ENCODE measurements at regions not wholly inside any gene's neighbourhood (a gene's known extent, or its start where the extent isn't known, plus 50 kb on each side); places are given as distances from the start of the nearest gene placed in this dataset.

DNA sequence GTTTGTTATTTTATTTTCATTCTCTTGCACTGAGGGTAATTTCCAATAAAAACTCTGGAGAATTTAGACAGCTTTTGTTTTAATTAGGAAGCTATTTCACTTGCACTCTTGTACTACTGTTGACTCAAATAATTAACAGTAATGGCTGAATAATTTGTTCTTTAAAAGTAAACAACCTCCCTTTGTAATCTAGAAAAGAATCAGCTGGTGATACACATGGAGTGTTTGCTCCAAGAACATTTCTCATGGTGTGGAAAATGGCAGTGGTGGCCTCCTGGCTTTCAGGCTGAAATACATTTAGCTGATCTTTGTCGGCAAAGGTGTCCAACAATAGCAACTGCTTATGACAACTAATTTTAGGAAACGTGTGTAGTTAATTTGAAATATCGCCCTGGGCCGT is 129.4 kb downstream of the C9orf152 start:
- no peak overlapping the region for H3K4me3 Mint-ChIP-seq
- no peaks in the 10 kb centered on the region for H3K27me3 Mint-ChIP-seq
- WGBS (ENCODE audit: insufficient coverage): 100% methylated on average over 1 of the region's 4 CpGs
- H3K4me1 ChIP-seq (ENCODE audit: control insufficient read depth in 2 of 2, insufficient read depth in 2 of 2, low read length in 2 of 2): peaks cover 70 to 71% of the 10 kb centered on the region in 2 donors
- POLR2A ChIA-PET: no interaction called here
- H4K20me1 ChIP-seq (ENCODE audit: control insufficient read depth, insufficient read depth, low read length, poor library complexity, severe bottlenecking): peaks cover 57% of the 10 kb centered on the region
- H3K4me3 ChIP-seq (ENCODE audit: control extremely low read depth in 1 of 5, extremely low read depth in 1 of 5, insufficient read depth in 1 of 5, low read depth in 2 of 5, low read length in 4 of 5): no peak overlapping the region
- peak overlapping the region in 1 of 2 donors; percentile 65 for H3K27ac ChIP-seq (ENCODE audit: low read length in 2 of 2)
- H3K4me2 ChIP-seq (replicated peaks; ENCODE audit: low read depth, low read length, poor library complexity, severe bottlenecking): no peak overlapping the region
- no peaks in the 10 kb centered on the region for H3K9me3 Mint-ChIP-seq (ENCODE audit: insufficient read depth)
- H2AFZ ChIP-seq (ENCODE audit: insufficient read depth, low read depth, low read length, poor library complexity, severe bottlenecking): no peak overlapping the region
- H3K36me3 ChIP-seq (replicated peaks in 1 of 2; ENCODE audit: control extremely low read depth in 1 of 2, control insufficient read depth in 1 of 2, extremely low read depth in 1 of 2, insufficient read depth in 2 of 2, low read length in 1 of 2): peaks cover 0 to 11% of the 10 kb centered on the region in 2 experiments
- TF ChIP-seq, protein P1, sequence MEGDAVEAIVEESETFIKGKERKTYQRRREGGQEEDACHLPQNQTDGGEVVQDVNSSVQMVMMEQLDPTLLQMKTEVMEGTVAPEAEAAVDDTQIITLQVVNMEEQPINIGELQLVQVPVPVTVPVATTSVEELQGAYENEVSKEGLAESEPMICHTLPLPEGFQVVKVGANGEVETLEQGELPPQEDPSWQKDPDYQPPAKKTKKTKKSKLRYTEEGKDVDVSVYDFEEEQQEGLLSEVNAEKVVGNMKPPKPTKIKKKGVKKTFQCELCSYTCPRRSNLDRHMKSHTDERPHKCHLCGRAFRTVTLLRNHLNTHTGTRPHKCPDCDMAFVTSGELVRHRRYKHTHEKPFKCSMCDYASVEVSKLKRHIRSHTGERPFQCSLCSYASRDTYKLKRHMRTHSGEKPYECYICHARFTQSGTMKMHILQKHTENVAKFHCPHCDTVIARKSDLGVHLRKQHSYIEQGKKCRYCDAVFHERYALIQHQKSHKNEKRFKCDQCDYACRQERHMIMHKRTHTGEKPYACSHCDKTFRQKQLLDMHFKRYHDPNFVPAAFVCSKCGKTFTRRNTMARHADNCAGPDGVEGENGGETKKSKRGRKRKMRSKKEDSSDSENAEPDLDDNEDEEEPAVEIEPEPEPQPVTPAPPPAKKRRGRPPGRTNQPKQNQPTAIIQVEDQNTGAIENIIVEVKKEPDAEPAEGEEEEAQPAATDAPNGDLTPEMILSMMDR (IDR thresholded peaks at IDR 0.05): no peak
- no peak for TF ChIP-seq EZH2 (IDR thresholded peaks at IDR 0.05; ENCODE audit: borderline replicate concordance, insufficient read depth, low read depth, low read length, poor library complexity, severe bottlenecking)
- H3K27me3 ChIP-seq (replicated peaks in 1 of 4; ENCODE audit: control extremely low read depth in 1 of 4, control insufficient read depth in 3 of 4, insufficient read depth in 4 of 4, low read length in 3 of 4): no peaks in the 10 kb centered on the region
- H3K27ac Mint-ChIP-seq: no peak overlapping the region
- intact Hi-C loops (cut with micrococcal nuclease): loop anchor here (2.0 to 10.0 kb wide), 2 partner anchors 14 to 46 kb away; no protein-coding TSS in a partner anchor
- no peaks in the 10 kb centered on the region for H3K9me3 ChIP-seq (ENCODE audit: control extremely low read depth in 1 of 3, control insufficient read depth in 2 of 3, insufficient read depth in 1 of 3, low read length in 2 of 3)
- DNase-seq (no peak), ATAC-seq (ENCODE audit: low read depth) (no peak)
- no peak overlapping the region for H3K9ac ChIP-seq (ENCODE audit: low read length)
- CTCF ChIA-PET: interaction anchor here (1.4 kb wide), 1 partner anchor 10 kb away, joined by 4 read pairs; no protein-coding TSS in a partner anchor
- peaks cover 82% of the 10 kb centered on the region for H3K4me1 Mint-ChIP-seq
- H3K79me2 ChIP-seq (ENCODE audit: control insufficient read depth, insufficient read depth, low read length): peaks cover 100% of the 10 kb centered on the region

DNA sequence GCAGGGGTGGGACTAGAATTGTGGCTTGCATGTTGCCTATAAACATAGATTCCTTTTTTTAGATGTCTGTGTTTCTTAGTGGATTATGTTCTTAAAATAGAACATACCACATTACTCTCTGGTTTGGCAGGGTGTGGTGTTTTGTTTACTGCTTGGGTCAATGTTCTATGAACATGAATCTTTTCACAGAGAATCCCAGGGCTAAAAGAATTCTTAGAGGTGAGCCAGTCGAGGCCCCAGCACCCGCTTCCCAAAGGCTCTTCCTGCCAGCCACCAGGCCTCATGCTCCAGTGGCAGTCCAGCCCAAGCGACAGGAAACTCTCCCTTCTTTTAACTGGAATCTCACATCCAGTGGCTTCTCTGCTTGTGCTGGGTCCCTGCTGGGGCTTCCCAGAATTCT is 126.6 kb downstream of the C9orf152 start:
- Mint-ChIP-seq H3K9me3 (ENCODE audit: insufficient read depth) (no peaks in the 10 kb centered on the region), H3K27ac (peak overlapping the region; percentile 58), H3K27me3 (no peaks in the 10 kb centered on the region), H3K4me1 (peaks cover 77% of the 10 kb centered on the region), H3K4me3 (peak overlapping the region; percentile 52)
- intact Hi-C loops (cut with micrococcal nuclease): no loop called here
- no peaks in the 10 kb centered on the region for H3K27me3 ChIP-seq (replicated peaks in 1 of 4; ENCODE audit: control extremely low read depth in 1 of 4, control insufficient read depth in 3 of 4, insufficient read depth in 4 of 4, low read length in 3 of 4)
- H3K9me3 ChIP-seq (ENCODE audit: control extremely low read depth in 1 of 3, control insufficient read depth in 2 of 3, insufficient read depth in 1 of 3, low read length in 2 of 3): no peaks in the 10 kb centered on the region
- no peak overlapping the region for H2AFZ ChIP-seq (ENCODE audit: insufficient read depth, low read depth, low read length, poor library complexity, severe bottlenecking)
- TF ChIP-seq, protein P1 (IDR thresholded peaks at IDR 0.05): no peak
- no peak for TF ChIP-seq EZH2 (IDR thresholded peaks at IDR 0.05; ENCODE audit: borderline replicate concordance, insufficient read depth, low read depth, low read length, poor library complexity, severe bottlenecking)
- H3K4me1 ChIP-seq (ENCODE audit: control insufficient read depth in 2 of 2, insufficient read depth in 2 of 2, low read length in 2 of 2): peaks cover 83 to 86% of the 10 kb centered on the region in 2 donors
- H4K20me1 ChIP-seq (ENCODE audit: control insufficient read depth, insufficient read depth, low read length, poor library complexity, severe bottlenecking): peaks cover 67% of the 10 kb centered on the region
- peaks cover 100% of the 10 kb centered on the region for H3K79me2 ChIP-seq (ENCODE audit: control insufficient read depth, insufficient read depth, low read length)
- H3K4me3 ChIP-seq (ENCODE audit: control extremely low read depth in 1 of 5, extremely low read depth in 1 of 5, insufficient read depth in 1 of 5, low read depth in 2 of 5, low read length in 4 of 5): peak overlapping the region in 2 of 5 experiments; percentile 15
- CTCF ChIA-PET: no interaction called here
- DNase-seq (no peak), ATAC-seq (ENCODE audit: low read depth) (no peak)
- peak overlapping the region; percentile 43 for H3K9ac ChIP-seq (ENCODE audit: low read length)
- peaks cover 0 to 9% of the 10 kb centered on the region in 2 experiments for H3K36me3 ChIP-seq (replicated peaks in 1 of 2; ENCODE audit: control extremely low read depth in 1 of 2, control insufficient read depth in 1 of 2, extremely low read depth in 1 of 2, insufficient read depth in 2 of 2, low read length in 1 of 2)
- 85% methylated on average over 3 of the region's 3 CpGs for WGBS (ENCODE audit: insufficient coverage)
- H3K27ac ChIP-seq (ENCODE audit: low read length in 2 of 2): peak overlapping the region; percentile 66 to 69
- peak overlapping the region; percentile 61 for H3K4me2 ChIP-seq (replicated peaks; ENCODE audit: low read depth, low read length, poor library complexity, severe bottlenecking)
- POLR2A ChIA-PET: no interaction called here

Data from B cell (primary cell).